GM18502 (cell line): ENCODE measurements at regions not wholly inside any gene's neighbourhood (a gene's known extent, or its start where the extent isn't known, plus 50 kb on each side); places are given as distances from the start of the nearest gene placed in this dataset.

Source experiments
- ATAC-seq: cut with Tn5 transposase; IDR thresholded peaks from one replicate; pipeline ENCODE4 v1.9.1; 2021; ENCODE audit warnings: mild to moderate bottlenecking; ENCODE audit not compliant: unreplicated experiment, poor library complexity

- no peak for ATAC-seq
These were observed 683.4 kb downstream of the SLC16A7 start for GRCh38 chr12:60279221-60279620.

- no peak for ATAC-seq
These were observed 685.7 kb downstream of the SLC16A7 start for GRCh38 chr12:60281522-60281921.

GRCh38 chr12:60290532-60290931, 694.7 kb downstream of the SLC16A7 start:
- no peak for ATAC-seq

- ATAC-seq = no peak
These were observed 712.6 kb downstream of the SLC16A7 start for GRCh38 chr12:60308366-60308991.

- ATAC-seq = no peak
These were observed 716.1 kb downstream of the SLC16A7 start for GRCh38 chr12:60311940-60312339.

- no peak for ATAC-seq
These were observed 721.5 kb downstream of the SLC16A7 start for GRCh38 chr12:60317361-60317760.

- ATAC-seq = no peak
These were observed 728.9 kb downstream of the SLC16A7 start for GRCh38 chr12:60324746-60325145.

- no peak for ATAC-seq
These were observed 737.6 kb downstream of the SLC16A7 start for GRCh38 chr12:60333461-60333860.

GRCh38 chr12:60335745-60336144, 739.9 kb downstream of the SLC16A7 start:
- ATAC-seq = no peak

GRCh38 chr12:60337839-60338549, 742.2 kb downstream of the SLC16A7 start:
- no peak for ATAC-seq

- no peak for ATAC-seq
These were observed 749.6 kb downstream of the SLC16A7 start for GRCh38 chr12:60345442-60345841.

- no peak for ATAC-seq
These were observed 753.6 kb downstream of the SLC16A7 start for GRCh38 chr12:60349232-60349978.

GRCh38 chr12:60387356-60387755, 791.5 kb downstream of the SLC16A7 start:
- no peak for ATAC-seq

GRCh38 chr12:60391051-60391450, 795.2 kb downstream of the SLC16A7 start:
- no peak for ATAC-seq

- no peak for ATAC-seq
These were observed 796.0 kb downstream of the SLC16A7 start for GRCh38 chr12:60391791-60392190.

- ATAC-seq = no peak
These were observed 797.3 kb downstream of the SLC16A7 start for GRCh38 chr12:60393093-60393492.

- no peak for ATAC-seq
These were observed 798.8 kb downstream of the SLC16A7 start for GRCh38 chr12:60394665-60395064.

- no peak for ATAC-seq
These were observed 802.7 kb downstream of the SLC16A7 start for GRCh38 chr12:60398547-60398946.

- ATAC-seq = no peak
These were observed 803.2 kb downstream of the SLC16A7 start for GRCh38 chr12:60399064-60399463.

GRCh38 chr12:60402996-60403395, 807.2 kb downstream of the SLC16A7 start:
- no peak for ATAC-seq

- ATAC-seq = no peak
These were observed 819.5 kb downstream of the SLC16A7 start for GRCh38 chr12:60415351-60415750.
